HG02571 (cell line): ENCODE measurements at regions not wholly inside any gene's neighbourhood (a gene's known extent, or its start where the extent isn't known, plus 50 kb on each side); places are given as distances from the start of the nearest gene placed in this dataset.
"Not testable (repeated sequence)": the region's sequence is repeated elsewhere in the genome, so short reads cannot be mapped to it uniquely, and the experiment has no call there.

Experiments
- ATAC-seq: cut with Tn5 transposase; IDR thresholded peaks from one replicate; pipeline ENCODE4 v1.9.1; 2021; ENCODE audit warnings: mild to moderate bottlenecking, moderate library complexity; ENCODE audit not compliant: unreplicated experiment

- no peak for ATAC-seq
These were observed 95.9 kb upstream of the PCSK1 start for GRCh38 chr5:96528826-96529474.

- no peak for ATAC-seq
These were observed 96.5 kb upstream of the PCSK1 start for GRCh38 chr5:96529559-96529958.

GRCh38 chr5:96530901-96531300 lies 97.9 kb upstream of the PCSK1 start:
- no peak for ATAC-seq

- no peak for ATAC-seq
These were observed 100.3 kb upstream of the PCSK1 start for GRCh38 chr5:96533371-96533770.

- ATAC-seq = no peak
These were observed 104.3 kb upstream of the PCSK1 start for GRCh38 chr5:96537386-96537785.

- no peak for ATAC-seq
These were observed 105.8 kb upstream of the PCSK1 start for GRCh38 chr5:96538808-96539250.

- ATAC-seq = no peak
These were observed 113.1 kb upstream of the PCSK1 start for GRCh38 chr5:96546120-96546519.

- no peak for ATAC-seq
These were observed 114.4 kb upstream of the PCSK1 start for GRCh38 chr5:96547486-96547885.

- no peak for ATAC-seq
These were observed 113.3 kb upstream of the CAST start for GRCh38 chr5:96548905-96549304.

GRCh38 chr5:96560857-96561256 lies 101.3 kb upstream of the CAST start:
- not testable (repeated sequence) for ATAC-seq

GRCh38 chr5:96562614-96563013 lies 99.6 kb upstream of the CAST start:
- ATAC-seq = no peak

- no peak for ATAC-seq
These were observed 98.4 kb upstream of the CAST start for GRCh38 chr5:96563816-96564215.

- ATAC-seq = no peak
These were observed 96.5 kb upstream of the CAST start for GRCh38 chr5:96565582-96566265.

GRCh38 chr5:96566833-96567587 lies 95.2 kb upstream of the CAST start:
- no peak for ATAC-seq

GRCh38 chr5:96569332-96569731 lies 92.8 kb upstream of the CAST start:
- ATAC-seq = no peak

GRCh38 chr5:96569770-96570169 lies 92.4 kb upstream of the CAST start:
- no peak for ATAC-seq

GRCh38 chr5:96572864-96573512 lies 89.2 kb upstream of the CAST start:
- ATAC-seq = no peak

- ATAC-seq = no peak
These were observed 88.7 kb upstream of the CAST start for GRCh38 chr5:96573513-96573894.

GRCh38 chr5:96576876-96577275 lies 85.3 kb upstream of the CAST start:
- ATAC-seq = no peak

GRCh38 chr5:96577909-96578308 lies 84.3 kb upstream of the CAST start:
- no peak for ATAC-seq

GRCh38 chr5:96579711-96580110 lies 82.5 kb upstream of the CAST start:
- no peak for ATAC-seq
